GM23338 (cell line): ENCODE measurements at regions not wholly inside any gene's neighbourhood (a gene's known extent, or its start where the extent isn't known, plus 50 kb on each side); places are given as distances from the start of the nearest gene placed in this dataset.

Experiments
- ATAC-seq: fragments of 200-7000 bp; cut with Tn5 transposase; 3 replicates; pipeline ENCODE4 v1.9.1; 2020
- DNase-seq: peaks from one replicate; pipeline ENCODE4 v3.0.0-alpha.2; 2015; ENCODE audit warnings: low spot score
- H2AFZ ChIP-seq: fragments of 200-600 bp; sonication (generic); 2 replicates; pipeline ENCODE4 v1.8.0; 2016; ENCODE audit warnings: antibody characterized with exemption, mild to moderate bottlenecking, moderate library complexity
- H3F3A ChIP-seq: fragments of 200-600 bp; sonication (generic); replicated peaks from 2 replicates; pipeline ENCODE4 v1.8.0; 2017; ENCODE audit warnings: antibody characterized with exemption, mixed run types, low read depth
- H3K27ac ChIP-seq: fragments of 200-600 bp; sonication (generic); 2 replicates; pipeline ENCODE4 v1.6.1; 2016; ENCODE audit warnings: low read depth
- H3K27me3 ChIP-seq: fragments of 200-600 bp; sonication (generic); 2 replicates; pipeline ENCODE4 v1.8.0; 2016; ENCODE audit warnings: mild to moderate bottlenecking, mixed run types, moderate library complexity; ENCODE audit not compliant: insufficient read depth
- H3K36me3 ChIP-seq: fragments of 200-600 bp; sonication (generic); 2 replicates; pipeline ENCODE4 v1.8.0; 2016; ENCODE audit warnings: mild to moderate bottlenecking; ENCODE audit not compliant: insufficient read depth
- H3K4me1 ChIP-seq: fragments of 200-600 bp; sonication (generic); 2 replicates; pipeline ENCODE4 v1.8.0; 2016; ENCODE audit warnings: mild to moderate bottlenecking, moderate library complexity; ENCODE audit not compliant: insufficient read depth
- H3K4me2 ChIP-seq: fragments of 200-600 bp; sonication (generic); 2 replicates; pipeline ENCODE4 v1.7.1; 2017; ENCODE audit warnings: mixed run types
- H3K4me3 ChIP-seq: fragments of 200-600 bp; sonication (generic); 2 replicates; pipeline ENCODE4 v1.6.1; 2016; ENCODE audit warnings: mixed run types
- H3K79me2 ChIP-seq: fragments of 200-600 bp; sonication (generic); replicated peaks from 2 replicates; pipeline ENCODE4 v1.8.0; 2017; ENCODE audit warnings: mild to moderate bottlenecking; ENCODE audit not compliant: insufficient read depth
- H3K9me2 ChIP-seq: fragments of 200-600 bp; sonication (generic); 2 replicates; pipeline ENCODE4 v1.8.0; 2017; ENCODE audit not compliant: insufficient read depth
- H4K20me1 ChIP-seq: fragments of 200-600 bp; sonication (generic); replicated peaks from 2 replicates; pipeline ENCODE4 v1.8.0; 2017; ENCODE audit warnings: mild to moderate bottlenecking; ENCODE audit not compliant: insufficient read depth
- H3K27ac Mint-ChIP-seq: 2 replicates; pipeline ENCODE4 v1.8.0; 2020; ENCODE audit warnings: inconsistent platforms, mild to moderate bottlenecking, moderate library complexity, mixed read lengths
- H3K27me3 Mint-ChIP-seq: 3 replicates; pipeline ENCODE4 v1.8.0; 2022; ENCODE audit warnings: low read depth, mild to moderate bottlenecking, moderate library complexity, mixed read lengths, inconsistent platforms; ENCODE audit not compliant: insufficient read depth, poor library complexity
- H3K36me3 Mint-ChIP-seq: 3 replicates; pipeline ENCODE4 v1.8.0; 2021; ENCODE audit warnings: low read depth, mild to moderate bottlenecking, inconsistent platforms, moderate library complexity, mixed read lengths
- H3K4me1 Mint-ChIP-seq: 3 replicates; pipeline ENCODE4 v1.8.0; 2020; ENCODE audit warnings: mild to moderate bottlenecking, inconsistent platforms, mixed read lengths
- H3K4me3 Mint-ChIP-seq: 3 replicates; pipeline ENCODE4 v1.8.0; 2021; ENCODE audit warnings: moderate library complexity, mild to moderate bottlenecking, inconsistent platforms, mixed read lengths
- H3K9me3 Mint-ChIP-seq: 3 replicates; pipeline ENCODE4 v1.8.0; 2020; ENCODE audit warnings: moderate library complexity, mild to moderate bottlenecking, inconsistent platforms, mixed read lengths
- EZH2 ChIP-seq: fragments of 200-600 bp; sonication (generic); IDR thresholded peaks from one replicate; pipeline ENCODE4 v1.8.0; 2017; ENCODE audit warnings: antibody characterized with exemption, mild to moderate bottlenecking, low read depth; ENCODE audit not compliant: unreplicated experiment
- EZH2phosphoT487 ChIP-seq: fragments of 200-600 bp; sonication (generic); IDR thresholded peaks from one replicate; pipeline ENCODE4 v1.8.1; 2018; ENCODE audit warnings: antibody characterized with exemption; ENCODE audit not compliant: unreplicated experiment
- POLR2AphosphoS5 ChIP-seq: IDR thresholded peaks from 2 replicates; pipeline ENCODE4 v1.6.1; 2016; ENCODE audit warnings: antibody characterized with exemption, low read depth
- ZNF114 ChIP-seq: fragments of 250-450 bp; sonication (Bioruptor Pico); IDR thresholded peaks from 2 replicates; pipeline ENCODE4 v1.5.0; 2020; ENCODE audit warnings: mild to moderate bottlenecking, moderate library complexity
- ZNF331 ChIP-seq: fragments of 250-450 bp; sonication (Bioruptor Pico); IDR thresholded peaks from 2 replicates; pipeline ENCODE4 v1.5.0; 2020; ENCODE audit warnings: low read depth, mild to moderate bottlenecking, moderate library complexity
- TF ChIP-seq, protein P1 (sequence below): IDR thresholded peaks from one replicate; pipeline ENCODE4 v1.6.1; 2018; ENCODE audit warnings: antibody characterized with exemption; ENCODE audit not compliant: unreplicated experiment
- TF ChIP-seq, protein P2 (sequence below): IDR thresholded peaks from 2 replicates; pipeline ENCODE4 v1.6.1; 2016; ENCODE audit warnings: antibody characterized with exemption
- TF ChIP-seq, protein P3 (sequence below), 2 experiments: fragments of 200-600 bp in 1 of 2; sonication (generic) in 1 of 2; conservative IDR thresholded peaks; 2 replicates each; pipeline versions ENCODE4 v1.5.1 to v1.6.1; 2016 to 2017; ENCODE audit warnings: antibody characterized with exemption in 2 of 2, low read depth in 2 of 2, mild to moderate bottlenecking in 2 of 2, moderate library complexity in 1 of 2

DNA sequence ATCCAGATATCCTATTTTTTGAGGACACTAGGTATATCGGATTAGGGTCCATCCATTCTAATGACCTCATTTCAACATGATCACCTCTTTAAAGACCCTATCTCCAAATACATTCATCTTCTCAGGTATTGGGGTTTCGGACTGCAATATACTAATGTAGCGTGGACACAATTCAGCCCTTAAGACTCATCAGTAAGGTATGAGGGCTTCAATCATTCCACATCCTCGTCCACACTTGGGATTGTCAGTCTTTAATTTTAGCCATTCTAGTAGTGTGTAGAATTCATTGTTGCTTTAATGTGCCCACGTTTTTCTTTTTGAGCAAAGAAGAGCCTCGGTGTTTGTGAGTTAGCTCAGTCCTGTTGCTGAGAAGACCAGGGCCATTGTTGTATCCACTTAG is 177.0 kb upstream of the TBX3 start:
- Histone ChIP-seq H3K4me2 (no peak overlapping the region), H3K79me2 (no peaks in the 10 kb centered on the region), H3K4me3 (no peak overlapping the region), H3K9me2 (no peaks in the 10 kb centered on the region), H3F3A (no peaks in the 10 kb centered on the region), H4K20me1 (no peaks in the 10 kb centered on the region), H3K27ac (no peak overlapping the region), H3K4me1 (no peaks in the 10 kb centered on the region), H3K36me3 (no peaks in the 10 kb centered on the region), H3K27me3 (no peaks in the 10 kb centered on the region), H2AFZ (no peak overlapping the region)
- H3K27me3 Mint-ChIP-seq, result peaks cover 6% of the 10 kb centered on the region
- H3K36me3 Mint-ChIP-seq, result no peaks in the 10 kb centered on the region
- DNase-seq (no peak), ATAC-seq (no peak)
- TF ChIP-seq EZH2phosphoT487 (no peak), ZNF114 (no peak), POLR2AphosphoS5 (no peak), ZNF331 (CRISPR knock-in tag) (no peak), EZH2 (no peak)
- TF ChIP-seq, protein P1, sequence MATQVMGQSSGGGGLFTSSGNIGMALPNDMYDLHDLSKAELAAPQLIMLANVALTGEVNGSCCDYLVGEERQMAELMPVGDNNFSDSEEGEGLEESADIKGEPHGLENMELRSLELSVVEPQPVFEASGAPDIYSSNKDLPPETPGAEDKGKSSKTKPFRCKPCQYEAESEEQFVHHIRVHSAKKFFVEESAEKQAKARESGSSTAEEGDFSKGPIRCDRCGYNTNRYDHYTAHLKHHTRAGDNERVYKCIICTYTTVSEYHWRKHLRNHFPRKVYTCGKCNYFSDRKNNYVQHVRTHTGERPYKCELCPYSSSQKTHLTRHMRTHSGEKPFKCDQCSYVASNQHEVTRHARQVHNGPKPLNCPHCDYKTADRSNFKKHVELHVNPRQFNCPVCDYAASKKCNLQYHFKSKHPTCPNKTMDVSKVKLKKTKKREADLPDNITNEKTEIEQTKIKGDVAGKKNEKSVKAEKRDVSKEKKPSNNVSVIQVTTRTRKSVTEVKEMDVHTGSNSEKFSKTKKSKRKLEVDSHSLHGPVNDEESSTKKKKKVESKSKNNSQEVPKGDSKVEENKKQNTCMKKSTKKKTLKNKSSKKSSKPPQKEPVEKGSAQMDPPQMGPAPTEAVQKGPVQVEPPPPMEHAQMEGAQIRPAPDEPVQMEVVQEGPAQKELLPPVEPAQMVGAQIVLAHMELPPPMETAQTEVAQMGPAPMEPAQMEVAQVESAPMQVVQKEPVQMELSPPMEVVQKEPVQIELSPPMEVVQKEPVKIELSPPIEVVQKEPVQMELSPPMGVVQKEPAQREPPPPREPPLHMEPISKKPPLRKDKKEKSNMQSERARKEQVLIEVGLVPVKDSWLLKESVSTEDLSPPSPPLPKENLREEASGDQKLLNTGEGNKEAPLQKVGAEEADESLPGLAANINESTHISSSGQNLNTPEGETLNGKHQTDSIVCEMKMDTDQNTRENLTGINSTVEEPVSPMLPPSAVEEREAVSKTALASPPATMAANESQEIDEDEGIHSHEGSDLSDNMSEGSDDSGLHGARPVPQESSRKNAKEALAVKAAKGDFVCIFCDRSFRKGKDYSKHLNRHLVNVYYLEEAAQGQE, result no peak
- TF ChIP-seq, protein P2, sequence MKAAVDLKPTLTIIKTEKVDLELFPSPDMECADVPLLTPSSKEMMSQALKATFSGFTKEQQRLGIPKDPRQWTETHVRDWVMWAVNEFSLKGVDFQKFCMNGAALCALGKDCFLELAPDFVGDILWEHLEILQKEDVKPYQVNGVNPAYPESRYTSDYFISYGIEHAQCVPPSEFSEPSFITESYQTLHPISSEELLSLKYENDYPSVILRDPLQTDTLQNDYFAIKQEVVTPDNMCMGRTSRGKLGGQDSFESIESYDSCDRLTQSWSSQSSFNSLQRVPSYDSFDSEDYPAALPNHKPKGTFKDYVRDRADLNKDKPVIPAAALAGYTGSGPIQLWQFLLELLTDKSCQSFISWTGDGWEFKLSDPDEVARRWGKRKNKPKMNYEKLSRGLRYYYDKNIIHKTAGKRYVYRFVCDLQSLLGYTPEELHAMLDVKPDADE, result no peak
- TF ChIP-seq, protein P3, sequence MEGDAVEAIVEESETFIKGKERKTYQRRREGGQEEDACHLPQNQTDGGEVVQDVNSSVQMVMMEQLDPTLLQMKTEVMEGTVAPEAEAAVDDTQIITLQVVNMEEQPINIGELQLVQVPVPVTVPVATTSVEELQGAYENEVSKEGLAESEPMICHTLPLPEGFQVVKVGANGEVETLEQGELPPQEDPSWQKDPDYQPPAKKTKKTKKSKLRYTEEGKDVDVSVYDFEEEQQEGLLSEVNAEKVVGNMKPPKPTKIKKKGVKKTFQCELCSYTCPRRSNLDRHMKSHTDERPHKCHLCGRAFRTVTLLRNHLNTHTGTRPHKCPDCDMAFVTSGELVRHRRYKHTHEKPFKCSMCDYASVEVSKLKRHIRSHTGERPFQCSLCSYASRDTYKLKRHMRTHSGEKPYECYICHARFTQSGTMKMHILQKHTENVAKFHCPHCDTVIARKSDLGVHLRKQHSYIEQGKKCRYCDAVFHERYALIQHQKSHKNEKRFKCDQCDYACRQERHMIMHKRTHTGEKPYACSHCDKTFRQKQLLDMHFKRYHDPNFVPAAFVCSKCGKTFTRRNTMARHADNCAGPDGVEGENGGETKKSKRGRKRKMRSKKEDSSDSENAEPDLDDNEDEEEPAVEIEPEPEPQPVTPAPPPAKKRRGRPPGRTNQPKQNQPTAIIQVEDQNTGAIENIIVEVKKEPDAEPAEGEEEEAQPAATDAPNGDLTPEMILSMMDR (conservative IDR thresholded peaks at IDR 0.05; ENCODE audit: low read depth in 2 of 2), result no peak
- peaks cover 15% of the 10 kb centered on the region for H3K4me1 Mint-ChIP-seq
- H3K27ac Mint-ChIP-seq, result no peak overlapping the region
- no peak overlapping the region for H3K4me3 Mint-ChIP-seq
- peaks cover 3% of the 10 kb centered on the region; the same call in 1 of the 3 replicates for H3K9me3 Mint-ChIP-seq

DNA sequence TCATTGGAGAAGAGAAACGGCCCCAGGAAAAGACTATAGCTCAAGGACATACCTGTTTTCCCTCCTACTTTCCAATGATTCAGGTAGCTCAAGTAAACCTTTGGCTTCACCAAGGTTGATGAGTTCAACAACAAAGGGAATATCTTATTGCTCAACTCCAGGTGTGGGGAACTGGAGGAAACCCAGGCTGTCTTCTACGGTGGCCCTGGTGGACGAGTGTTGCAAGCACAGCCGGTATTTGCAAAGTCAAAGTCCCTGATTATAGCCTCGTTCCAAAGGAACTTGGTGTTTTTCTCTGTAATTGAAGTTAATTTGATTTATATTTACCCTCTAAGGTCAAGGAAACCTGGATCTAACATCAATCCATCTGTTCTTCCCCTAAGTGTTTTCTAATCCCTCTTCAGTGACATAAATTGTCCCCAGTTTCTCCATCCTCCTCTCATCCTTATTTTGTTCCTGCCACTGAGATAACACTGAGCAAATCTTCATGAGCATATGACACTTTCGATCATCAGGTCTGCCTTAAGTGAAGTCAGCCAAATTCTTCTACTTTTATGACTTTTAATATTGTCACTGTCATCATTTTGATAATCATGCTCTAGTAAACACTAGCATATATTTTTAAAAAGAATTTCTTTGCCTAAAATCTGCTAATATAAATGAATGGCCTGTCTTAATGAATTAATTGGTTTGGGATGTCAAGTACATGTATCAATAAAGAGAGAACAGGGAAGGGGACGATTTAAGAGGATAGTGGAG is 174.6 kb upstream of the TBX3 start:
- no peaks in the 10 kb centered on the region for H3K27me3 ChIP-seq
- no peak overlapping the region for H3K27ac ChIP-seq
- H3K9me3 Mint-ChIP-seq, result peaks cover 14% of the 10 kb centered on the region
- no peak overlapping the region for H3K4me3 ChIP-seq
- no peak overlapping the region for H3K27ac Mint-ChIP-seq
- no peak overlapping the region for H3K4me2 ChIP-seq
- H3K4me1 Mint-ChIP-seq, result no peaks in the 10 kb centered on the region
- no peaks in the 10 kb centered on the region for H4K20me1 ChIP-seq
- no peaks in the 10 kb centered on the region for H3K36me3 ChIP-seq
- H3K4me1 ChIP-seq, result no peaks in the 10 kb centered on the region
- H3K27me3 Mint-ChIP-seq, result peaks cover 2% of the 10 kb centered on the region
- no peaks in the 10 kb centered on the region for H3F3A ChIP-seq
- peaks cover 5% of the 10 kb centered on the region; the same call in 2 of the 3 replicates for H3K36me3 Mint-ChIP-seq
- ATAC-seq (peak; percentile 81), DNase-seq (peak; percentile 70)
- no peak overlapping the region for H2AFZ ChIP-seq
- no peak overlapping the region for H3K4me3 Mint-ChIP-seq
- no peaks in the 10 kb centered on the region for H3K79me2 ChIP-seq
- H3K9me2 ChIP-seq, result no peaks in the 10 kb centered on the region
- TF ChIP-seq, protein P3 (conservative IDR thresholded peaks at IDR 0.05; ENCODE audit: low read depth in 2 of 2), result peak; percentile 23 to 57; a peak in 3 of 4 replicates
